HG03439 (cell line): ENCODE measurements at regions not wholly inside any gene's neighbourhood (a gene's known extent, or its start where the extent isn't known, plus 50 kb on each side); places are given as distances from the start of the nearest gene placed in this dataset.
"Not testable (repeated sequence)": the region's sequence is repeated elsewhere in the genome, so short reads cannot be mapped to it uniquely, and the experiment has no call there.

Experiments
- ATAC-seq: cut with Tn5 transposase; IDR thresholded peaks from one replicate; pipeline ENCODE4 v1.9.1; 2021; ENCODE audit warnings: mild to moderate bottlenecking, moderate library complexity; ENCODE audit not compliant: unreplicated experiment

- ATAC-seq: no peak
Observed at GRCh38 chr12:103011974-103012763, 54.7 kb downstream of the ASCL1 start.

- ATAC-seq: no peak
Observed at GRCh38 chr12:103012884-103013283, 55.4 kb downstream of the ASCL1 start.

- no peak for ATAC-seq
Observed at GRCh38 chr12:103013741-103014300, 56.3 kb downstream of the ASCL1 start.

GRCh38 chr12:103016381-103016780 lies 58.9 kb downstream of the ASCL1 start:
- no peak for ATAC-seq

GRCh38 chr12:103020839-103021238 lies 63.4 kb downstream of the ASCL1 start:
- no peak for ATAC-seq

GRCh38 chr12:103021538-103022218 lies 64.2 kb downstream of the ASCL1 start:
- no peak for ATAC-seq

- ATAC-seq: no peak
Observed at GRCh38 chr12:103024650-103025049, 67.2 kb downstream of the ASCL1 start.

GRCh38 chr12:103026643-103027042 lies 69.2 kb downstream of the ASCL1 start:
- ATAC-seq: not testable (repeated sequence)

GRCh38 chr12:103028881-103029639 lies 71.6 kb downstream of the ASCL1 start:
- ATAC-seq: no peak

GRCh38 chr12:103036581-103037214 lies 79.2 kb downstream of the ASCL1 start:
- no peak for ATAC-seq

- no peak for ATAC-seq
Observed at GRCh38 chr12:103043531-103044486, 86.3 kb downstream of the ASCL1 start.

- ATAC-seq: no peak
Observed at GRCh38 chr12:103046154-103046553, 88.7 kb downstream of the ASCL1 start.

GRCh38 chr12:103050273-103050672 lies 92.8 kb downstream of the ASCL1 start:
- ATAC-seq: no peak

- ATAC-seq: no peak
Observed at GRCh38 chr12:103053089-103053488, 95.6 kb downstream of the ASCL1 start.

- no peak for ATAC-seq
Observed at GRCh38 chr12:103073630-103074029, 116.2 kb downstream of the ASCL1 start.

GRCh38 chr12:103075848-103076247 lies 118.4 kb downstream of the ASCL1 start:
- ATAC-seq: no peak

- ATAC-seq: no peak
Observed at GRCh38 chr12:103077108-103077773, 119.8 kb downstream of the ASCL1 start.

GRCh38 chr12:103085541-103085940 lies 128.1 kb downstream of the ASCL1 start:
- ATAC-seq: no peak

- ATAC-seq: no peak
Observed at GRCh38 chr12:103086471-103086870, 129.0 kb downstream of the ASCL1 start.
